Sigmoid colon (tissue), 4 donors: ENCODE measurements at regions not wholly inside any gene's neighbourhood (a gene's known extent, or its start where the extent isn't known, plus 50 kb on each side); places are given as distances from the start of the nearest gene placed in this dataset.

Source experiments
- CTCF ChIP-seq, 4 experiments: fragments of 450-650 bp in 3 of 4; fragments of 200-600 bp in 1 of 4; IDR thresholded peaks; one replicate each; pipeline ENCODE4 v1.5.1; 2016 to 2019; ENCODE audit warnings: antibody characterized with exemption in 4 of 4, mild to moderate bottlenecking in 3 of 4, moderate library complexity in 2 of 4
- EP300 ChIP-seq, 4 donors: sonication (generic); formaldehyde crosslinking; IDR thresholded peaks; one replicate each; pipeline ENCODE4 v1.6.1; 2017; ENCODE audit warnings: antibody characterized with exemption in 4 of 4
- POLR2A ChIP-seq, 2 donors: fragments of 450-650 bp; IDR thresholded peaks; one replicate each; pipeline ENCODE4 v1.6.1; 2016; ENCODE audit warnings: antibody characterized with exemption in 2 of 2, mild to moderate bottlenecking in 2 of 2, moderate library complexity in 2 of 2

- TF ChIP-seq POLR2A (IDR thresholded peaks at IDR 0.05) = no peak
- no peak for TF ChIP-seq EP300 (IDR thresholded peaks at IDR 0.05)
- no peak for TF ChIP-seq CTCF (IDR thresholded peaks at IDR 0.05)
Measured at GRCh38 chr6:44641344-44642031, 254.0 kb downstream of the CDC5L start.
